Caki2 (cell line): ENCODE measurements at regions not wholly inside any gene's neighbourhood (a gene's known extent, or its start where the extent isn't known, plus 50 kb on each side); places are given as distances from the start of the nearest gene placed in this dataset.
"Not testable (repeated sequence)": the region's sequence is repeated elsewhere in the genome, so short reads cannot be mapped to it uniquely, and the experiment has no call there.

Experiments used
- DNase-seq: peaks from one replicate; pipeline ENCODE4 v3.0.0-alpha.2; 2015; ENCODE audit warnings: low read depth
- in situ Hi-C: cut with HindIII; loops from 2 replicates; pipeline ENCODE4 v1.10.0; 2016; ENCODE audit warnings: low sequenced_read_pairs, low pct_unique_long_range_greater_than_20kb, mixed read lengths

GRCh38 chr11:34001557-34002064 lies 49.9 kb upstream of the CAPRIN1 start:
- in situ Hi-C loops, result no loop called here
- no peak for DNase-seq

- in situ Hi-C loops, result no loop called here
- DNase-seq, result no peak
Observed at GRCh38 chr11:33999393-33999792, 52.1 kb upstream of the CAPRIN1 start.

GRCh38 chr11:33997584-33998251 lies 53.8 kb upstream of the CAPRIN1 start:
- in situ Hi-C loops, result no loop called here
- DNase-seq, result no peak

- in situ Hi-C loops, result no loop called here
- DNase-seq, result peak; percentile 40
Observed at GRCh38 chr11:33996498-33997454, 54.8 kb upstream of the CAPRIN1 start.

- no peak for DNase-seq
- in situ Hi-C loops, result no loop called here
Observed at GRCh38 chr11:33994937-33995336, 56.6 kb upstream of the CAPRIN1 start.

GRCh38 chr11:33991136-33991535 lies 60.4 kb upstream of the CAPRIN1 start:
- DNase-seq, in situ Hi-C loops: not testable (repeated sequence)

GRCh38 chr11:33990131-33990530 lies 61.4 kb upstream of the CAPRIN1 start:
- DNase-seq, in situ Hi-C loops: not testable (repeated sequence)

- no peak for DNase-seq
- in situ Hi-C loops, result no loop called here
Observed at GRCh38 chr11:33989461-33989860, 62.1 kb upstream of the CAPRIN1 start.

- in situ Hi-C loops, result no loop called here
- DNase-seq, result peak; percentile 4
Observed at GRCh38 chr11:33988586-33989370, 62.8 kb upstream of the CAPRIN1 start.

GRCh38 chr11:33987975-33988580 lies 63.5 kb upstream of the CAPRIN1 start:
- no peak for DNase-seq
- in situ Hi-C loops, result no loop called here

- in situ Hi-C loops, result no loop called here
- no peak for DNase-seq
Observed at GRCh38 chr11:33987545-33987944, 64.0 kb upstream of the CAPRIN1 start.

- DNase-seq, in situ Hi-C loops: not testable (repeated sequence)
Observed at GRCh38 chr11:33986597-33987501, 64.7 kb upstream of the CAPRIN1 start.

GRCh38 chr11:33984682-33985389 lies 66.7 kb upstream of the CAPRIN1 start:
- DNase-seq, result no peak
- in situ Hi-C loops, result no loop called here

- in situ Hi-C loops, result no loop called here
- no peak for DNase-seq
Observed at GRCh38 chr11:33982661-33983060, 68.9 kb upstream of the CAPRIN1 start.

GRCh38 chr11:33980897-33981296 lies 70.6 kb upstream of the CAPRIN1 start:
- no peak for DNase-seq
- in situ Hi-C loops, result no loop called here

- in situ Hi-C loops, result no loop called here
- no peak for DNase-seq
Observed at GRCh38 chr11:33978376-33978775, 73.2 kb upstream of the CAPRIN1 start.

GRCh38 chr11:33977676-33978075 lies 73.9 kb upstream of the CAPRIN1 start:
- in situ Hi-C loops, result no loop called here

More at GRCh38 chr11:33977676-33978075, 73.9 kb upstream of the CAPRIN1 start:
- DNase-seq, result no peak
